ENCODE measurements at regions not wholly inside any gene's neighbourhood (a gene's known extent, or its start where the extent isn't known, plus 50 kb on each side); places are given as distances from the start of the nearest gene placed in this dataset.

DNA sequence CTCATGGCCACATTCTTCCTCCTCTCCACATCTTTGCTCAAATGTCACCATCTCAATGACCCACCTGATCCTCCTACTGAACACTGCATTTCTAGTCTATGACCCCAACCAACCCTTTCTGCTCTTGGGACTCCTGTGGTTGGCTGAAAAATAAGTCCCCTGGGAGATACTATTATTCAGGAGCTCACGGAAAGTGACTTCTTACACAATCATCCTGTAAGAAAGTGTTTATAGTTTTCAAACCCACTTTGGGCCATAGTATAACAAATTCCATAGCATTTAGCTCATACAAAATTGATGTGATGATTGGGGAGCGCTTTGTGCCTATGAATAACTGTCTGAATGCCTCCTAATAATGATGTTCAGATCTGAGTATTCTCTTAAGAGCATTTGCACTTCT is 161.4 kb upstream of the HS3ST1 start:
- TF ChIP-seq, protein P1, sequence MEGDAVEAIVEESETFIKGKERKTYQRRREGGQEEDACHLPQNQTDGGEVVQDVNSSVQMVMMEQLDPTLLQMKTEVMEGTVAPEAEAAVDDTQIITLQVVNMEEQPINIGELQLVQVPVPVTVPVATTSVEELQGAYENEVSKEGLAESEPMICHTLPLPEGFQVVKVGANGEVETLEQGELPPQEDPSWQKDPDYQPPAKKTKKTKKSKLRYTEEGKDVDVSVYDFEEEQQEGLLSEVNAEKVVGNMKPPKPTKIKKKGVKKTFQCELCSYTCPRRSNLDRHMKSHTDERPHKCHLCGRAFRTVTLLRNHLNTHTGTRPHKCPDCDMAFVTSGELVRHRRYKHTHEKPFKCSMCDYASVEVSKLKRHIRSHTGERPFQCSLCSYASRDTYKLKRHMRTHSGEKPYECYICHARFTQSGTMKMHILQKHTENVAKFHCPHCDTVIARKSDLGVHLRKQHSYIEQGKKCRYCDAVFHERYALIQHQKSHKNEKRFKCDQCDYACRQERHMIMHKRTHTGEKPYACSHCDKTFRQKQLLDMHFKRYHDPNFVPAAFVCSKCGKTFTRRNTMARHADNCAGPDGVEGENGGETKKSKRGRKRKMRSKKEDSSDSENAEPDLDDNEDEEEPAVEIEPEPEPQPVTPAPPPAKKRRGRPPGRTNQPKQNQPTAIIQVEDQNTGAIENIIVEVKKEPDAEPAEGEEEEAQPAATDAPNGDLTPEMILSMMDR (optimal IDR thresholded peaks at IDR 0.05 in 1 of 3, IDR thresholded peaks at IDR 0.05 in 1 of 3, conservative IDR thresholded peaks at IDR 0.05 in 1 of 3; ENCODE audit: extremely low read depth in 1 of 3, insufficient read depth in 2 of 3, low read length in 3 of 3): no peak
- no peak for TF ChIP-seq EZH2 (IDR thresholded peaks at IDR 0.05; ENCODE audit: low read length)

Data from keratinocyte (primary cell).